ENCODE measurements at regions not wholly inside any gene's neighbourhood (a gene's known extent, or its start where the extent isn't known, plus 50 kb on each side); places are given as distances from the start of the nearest gene placed in this dataset.

DNA sequence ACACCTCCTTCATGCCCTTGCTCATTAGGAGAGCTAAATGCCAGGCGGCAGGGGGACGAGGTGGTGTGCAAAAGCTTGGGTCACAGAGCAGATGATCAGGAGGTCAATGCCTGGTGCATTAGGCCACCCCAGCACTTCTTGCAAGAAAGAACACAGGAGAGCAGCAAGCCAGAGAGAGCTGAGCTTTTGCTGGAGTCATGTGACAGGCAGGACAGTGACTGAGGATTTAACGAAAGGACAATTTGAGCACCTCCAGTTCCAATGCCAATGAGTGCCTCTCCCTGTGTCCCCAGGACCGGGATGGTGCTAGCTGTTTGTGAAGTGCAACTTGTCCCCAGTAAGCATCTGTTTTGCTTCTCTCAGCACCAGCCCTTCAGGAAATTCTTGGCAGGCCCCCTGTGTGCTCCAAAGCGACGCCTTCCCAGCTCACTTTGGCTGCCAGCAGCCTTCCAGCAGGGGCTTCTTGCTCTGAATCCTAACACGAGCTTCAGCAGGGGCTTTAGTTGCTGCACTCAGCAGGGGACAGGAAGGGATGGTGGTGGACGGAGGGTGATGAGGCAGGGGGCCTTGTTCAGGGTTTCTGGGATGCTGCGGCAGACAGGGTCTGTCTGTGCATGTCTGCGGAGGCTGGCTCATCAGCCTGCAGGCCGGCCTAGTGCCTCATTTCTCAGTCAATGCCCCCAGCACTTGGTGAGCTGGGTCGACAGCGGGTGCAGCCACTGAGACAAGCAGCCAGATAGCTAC lies 368.1 kb downstream of the RPS24 start:
- DNase-seq, result no peak

DNA sequence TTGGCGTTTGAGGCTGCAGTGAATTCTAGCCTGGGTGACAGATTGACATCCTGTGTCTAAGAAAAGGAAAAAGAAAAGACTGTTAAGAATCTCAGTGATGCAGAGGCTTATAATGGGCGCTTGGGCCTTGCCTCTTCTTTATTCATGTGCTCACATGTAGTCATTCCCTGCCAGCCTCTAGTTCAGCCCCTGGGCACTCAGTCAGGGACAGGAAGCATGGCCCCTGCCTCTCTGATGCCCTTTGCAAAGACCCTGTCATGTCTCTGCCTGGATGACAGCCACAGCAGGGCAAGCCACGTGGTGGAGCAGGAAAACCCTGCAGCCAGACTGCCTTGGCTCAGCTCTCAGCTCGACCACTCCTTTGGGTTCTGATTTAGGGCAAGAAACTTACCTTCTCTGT lies 368.9 kb downstream of the RPS24 start:
- DNase-seq, result no peak

DNA sequence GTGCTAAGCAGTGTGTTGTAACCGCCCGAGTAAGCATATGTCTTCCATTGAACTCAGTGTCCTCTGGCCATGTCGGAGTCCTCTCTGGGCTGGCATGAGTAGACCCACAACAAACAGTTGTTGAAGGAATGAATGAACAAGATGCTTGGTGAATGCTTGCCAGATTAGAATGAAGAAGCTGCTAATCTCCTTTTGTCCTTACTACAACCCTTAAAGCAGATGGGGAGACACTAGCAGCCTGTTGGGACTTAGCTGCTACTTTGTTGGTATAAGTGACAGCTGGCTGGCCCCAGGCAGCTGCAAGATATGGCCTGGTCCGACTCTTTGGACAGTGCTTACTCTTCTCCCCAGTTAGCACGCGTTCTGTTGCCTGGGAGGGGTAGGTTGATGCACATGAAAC lies 370.1 kb downstream of the RPS24 start:
- no peak for DNase-seq

DNA sequence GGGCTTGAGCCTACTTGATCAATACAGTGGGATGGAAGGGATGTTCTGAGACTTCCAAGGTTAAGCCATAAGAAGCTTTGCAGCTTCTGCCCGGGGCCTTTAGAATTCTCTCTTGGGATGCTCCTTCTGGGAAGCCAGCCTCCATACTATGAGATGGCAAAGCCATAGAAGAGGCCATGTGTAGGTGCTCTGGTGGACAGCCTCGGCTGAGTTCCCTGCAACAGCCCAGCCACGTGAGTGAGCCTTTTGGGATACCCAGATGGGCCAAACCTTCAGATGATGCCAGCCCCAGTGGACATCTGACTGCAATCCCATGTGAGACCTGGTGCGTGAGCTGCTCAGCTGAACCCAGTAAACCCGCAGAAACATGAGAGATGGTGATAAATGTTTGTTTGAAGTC lies 370.6 kb downstream of the RPS24 start:
- no peak for DNase-seq

DNA sequence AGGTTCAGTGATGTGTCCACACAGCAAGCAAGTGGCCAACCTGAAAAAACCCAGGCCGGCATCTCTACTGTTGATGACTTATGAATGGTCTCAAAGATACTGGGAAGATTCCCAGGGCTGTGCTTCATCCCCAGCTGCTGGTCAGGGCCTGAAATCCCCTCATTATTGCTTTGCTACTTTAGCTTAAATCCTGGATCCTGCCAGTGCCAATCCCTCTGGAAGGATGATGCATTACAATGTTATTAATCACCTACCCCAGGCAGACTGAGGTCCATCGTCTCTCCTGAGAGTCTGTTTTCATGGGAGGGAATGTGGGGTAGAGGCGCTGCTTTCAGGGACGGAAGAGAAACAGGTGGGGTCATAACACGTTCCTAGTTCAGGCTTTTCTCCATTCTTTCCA lies 371.6 kb downstream of the RPS24 start:
- no peak for DNase-seq

DNA sequence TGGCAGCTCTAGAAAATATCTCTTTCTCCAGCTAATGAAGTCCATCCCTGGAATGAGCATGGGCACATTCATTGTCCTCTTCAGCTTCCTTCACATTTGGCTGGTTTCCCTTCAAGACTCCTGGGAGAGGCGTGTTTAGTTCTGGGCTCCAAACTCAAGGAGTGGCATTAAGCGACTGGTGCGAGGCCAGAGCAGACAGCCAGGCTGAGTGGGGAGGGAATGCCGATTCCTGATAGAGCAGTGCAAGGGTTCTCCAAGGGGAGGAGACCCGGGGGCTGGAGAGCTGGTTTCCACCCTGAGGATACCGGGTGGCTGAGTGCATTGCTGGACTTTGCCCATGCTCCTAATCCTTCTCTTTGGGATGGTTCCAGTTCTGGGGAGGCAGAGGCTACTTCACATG lies 372.1 kb downstream of the RPS24 start:
- DNase-seq, result no peak

DNA sequence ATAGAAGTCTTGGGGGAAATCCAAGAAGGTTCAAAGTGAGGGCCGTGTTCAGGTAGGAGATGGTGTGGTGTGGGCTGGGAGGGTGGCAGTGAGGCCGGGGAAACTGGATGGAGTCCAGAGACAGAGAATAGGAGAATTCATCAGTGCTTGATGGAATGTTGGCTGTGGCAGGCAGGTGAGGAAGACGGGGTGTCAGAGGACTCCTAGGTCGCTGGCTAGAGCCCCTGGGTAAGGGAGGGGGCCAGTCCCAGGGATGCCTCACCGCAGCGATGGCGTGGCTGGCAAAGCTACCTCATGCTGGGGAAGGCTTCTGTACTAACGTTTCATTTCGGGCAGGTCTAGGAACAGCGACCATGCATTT lies 373.0 kb downstream of the RPS24 start:
- no peak for DNase-seq

DNA sequence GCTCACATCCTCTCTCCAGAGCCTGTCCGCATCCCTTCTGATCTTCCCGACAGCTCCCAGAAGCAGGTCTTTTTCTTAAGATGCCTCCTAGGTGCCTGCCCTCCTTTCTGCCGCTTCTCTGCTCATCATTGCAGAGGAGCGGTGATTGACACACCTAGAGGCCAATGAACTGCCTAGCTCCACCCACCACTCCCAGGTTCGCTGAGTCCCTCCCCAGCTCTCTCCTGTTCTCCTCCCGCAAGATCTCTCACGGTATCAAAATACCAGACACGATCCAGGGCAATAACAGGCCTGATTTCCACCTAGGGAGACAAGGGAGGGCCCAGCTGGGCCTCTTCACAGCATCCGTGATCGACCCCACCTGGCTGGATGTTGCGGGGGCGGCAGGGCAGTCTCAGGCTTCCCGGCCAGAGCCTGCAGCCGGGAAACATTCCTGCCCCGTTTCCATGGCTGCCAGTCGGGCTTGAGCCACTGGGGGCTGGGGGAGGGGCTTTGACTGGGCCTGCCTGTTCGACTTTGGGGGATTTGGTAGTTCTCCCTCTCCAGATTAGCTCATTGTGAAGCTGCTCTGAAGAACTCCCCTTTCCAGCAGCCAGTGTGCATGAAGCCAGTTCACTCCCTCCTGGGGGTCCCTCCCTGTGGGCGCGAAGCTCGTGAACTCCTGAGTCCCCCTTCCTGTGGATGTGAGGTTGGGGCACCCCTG lies 373.5 kb downstream of the RPS24 start:
- no peak for DNase-seq

DNA sequence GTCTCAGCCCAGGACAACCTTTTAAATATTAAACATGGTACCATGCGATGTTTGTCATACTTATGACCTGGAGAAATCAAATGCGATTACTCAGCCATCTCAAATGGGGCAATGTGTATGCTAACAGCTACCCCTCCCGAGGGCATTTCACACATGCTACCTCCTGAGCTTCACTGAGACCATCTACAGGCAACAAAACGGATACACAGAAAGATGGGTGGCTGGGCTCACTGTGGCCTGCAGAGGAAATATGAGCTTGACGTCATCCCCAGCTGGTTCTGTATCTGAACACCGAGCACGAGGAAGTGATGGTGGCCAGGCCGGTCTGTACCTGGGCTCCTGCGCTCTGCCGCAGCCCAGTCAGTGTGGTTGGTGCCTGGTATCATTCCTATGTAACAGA lies 374.3 kb downstream of the RPS24 start:
- DNase-seq, result no peak

DNA sequence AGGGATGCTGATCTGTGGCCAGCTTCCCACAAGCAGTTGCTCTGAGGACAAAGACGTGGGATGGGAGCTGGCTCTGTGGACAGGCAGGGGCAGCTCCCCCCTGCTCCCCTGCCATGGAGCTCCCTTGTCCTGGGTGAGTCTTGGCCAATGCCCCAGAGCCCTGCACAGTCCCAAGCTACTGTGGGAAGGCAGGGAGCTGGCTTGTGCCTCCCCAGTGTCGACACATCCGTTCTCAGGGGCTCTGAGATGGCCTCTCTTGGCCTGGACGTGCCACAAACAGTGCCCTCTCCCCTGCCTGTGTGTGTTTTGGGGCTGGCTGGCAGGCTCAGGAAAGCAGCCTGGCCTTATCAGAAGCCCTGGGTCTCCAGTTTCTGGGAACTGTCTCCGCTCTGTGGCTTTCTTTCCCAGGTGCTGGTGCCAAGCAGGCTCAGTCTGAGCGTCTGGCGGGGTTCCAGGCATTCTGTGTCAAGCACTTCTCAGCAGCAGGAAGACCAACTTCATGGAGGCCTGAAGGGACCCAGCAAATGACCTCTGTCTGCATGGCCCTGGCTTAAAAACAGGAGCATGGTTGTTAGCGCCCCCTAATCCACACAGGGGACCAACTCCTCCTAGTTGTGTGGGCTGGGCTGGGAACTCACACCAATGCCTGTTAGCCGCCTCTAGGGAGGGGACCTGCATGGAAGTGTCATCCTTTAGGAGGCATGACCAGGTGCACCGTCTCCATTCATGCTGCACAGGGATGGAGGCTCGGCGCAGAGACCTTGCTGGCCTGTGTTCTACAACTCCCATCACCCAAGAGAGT lies 375.2 kb downstream of the RPS24 start:
- DNase-seq, result no peak

DNA sequence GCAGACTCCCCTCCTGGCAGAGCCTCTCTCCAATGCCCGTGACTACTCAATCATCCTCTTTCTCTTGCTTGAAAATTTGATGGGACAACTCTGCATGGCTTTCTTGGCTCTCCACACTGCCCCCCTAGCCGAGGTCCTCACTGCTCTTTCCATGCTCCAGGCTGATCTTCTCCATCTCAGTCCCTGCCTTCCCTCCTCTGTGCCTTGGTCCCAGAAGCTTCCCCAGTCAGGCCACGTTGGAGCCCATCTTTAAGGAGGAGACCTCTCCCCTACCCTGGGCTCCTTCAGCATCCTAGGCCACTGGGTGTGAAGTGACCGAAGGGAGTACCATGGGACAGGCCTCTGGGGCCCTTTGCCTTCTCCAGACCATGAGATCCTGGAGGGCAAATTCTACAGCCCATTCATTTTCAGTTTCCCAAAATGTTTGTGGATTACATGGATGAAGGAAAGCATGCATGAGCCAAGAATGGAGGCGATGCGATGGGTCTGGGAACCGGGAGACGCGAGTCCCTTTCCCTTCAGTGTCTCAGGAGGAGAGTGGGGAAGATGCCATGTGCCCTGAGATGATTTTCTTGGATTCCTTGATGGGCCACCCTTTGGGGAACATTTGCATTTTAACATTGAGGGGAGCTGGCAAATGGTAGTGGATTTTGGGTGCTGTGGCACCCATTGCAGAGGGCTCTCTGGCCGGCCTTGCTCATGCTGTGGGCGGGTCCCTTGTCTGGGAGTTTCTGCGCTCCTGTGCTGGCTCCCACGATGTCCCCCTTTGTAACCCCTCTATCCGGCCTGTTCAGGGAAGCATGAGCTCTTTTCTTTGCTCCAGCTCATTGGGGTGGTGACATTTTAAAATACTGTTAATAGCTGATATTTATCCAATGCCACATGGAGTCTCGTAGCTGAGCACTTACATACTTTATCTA lies 376.6 kb downstream of the RPS24 start:
- DNase-seq, result no peak

DNA sequence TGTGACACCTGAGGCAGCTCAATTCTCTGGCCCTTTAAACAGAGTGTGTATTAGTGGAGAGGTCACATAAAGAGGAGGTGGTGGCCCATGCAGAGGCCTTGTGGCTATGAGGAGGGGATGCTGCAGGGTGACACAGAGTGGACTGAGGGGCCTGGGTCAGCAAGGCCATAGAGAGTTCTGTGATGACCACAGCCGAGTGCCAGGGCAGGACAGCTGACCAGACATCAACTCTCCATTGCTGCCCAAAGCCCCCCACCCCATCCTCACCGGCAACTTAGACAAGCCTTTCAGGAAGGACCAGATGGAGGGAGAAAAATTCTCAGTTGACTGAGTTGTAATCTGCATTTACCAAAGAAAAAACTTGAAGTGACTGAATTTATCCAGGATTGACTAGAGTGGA lies 378.1 kb downstream of the RPS24 start:
- DNase-seq, result no peak

DNA sequence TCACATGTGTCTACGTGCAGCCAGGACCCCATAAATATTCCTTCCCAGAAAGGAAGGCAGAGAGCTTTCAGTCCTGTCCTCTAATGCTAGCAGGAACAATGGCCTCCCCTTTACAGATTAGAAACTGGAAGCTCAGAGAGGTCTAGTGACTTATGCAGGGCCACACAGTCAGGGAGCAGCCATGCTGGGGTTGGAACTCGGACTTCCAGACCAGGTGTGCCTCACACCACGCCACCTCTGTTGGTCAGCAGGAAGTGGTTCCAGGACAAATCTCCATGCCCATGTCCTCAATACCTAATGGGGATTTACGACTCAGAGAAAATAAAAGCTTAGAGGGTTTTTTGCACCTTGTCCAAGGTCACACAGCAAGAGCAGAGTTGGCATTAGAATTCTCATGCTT lies 378.9 kb downstream of the RPS24 start:
- DNase-seq, result no peak

DNA sequence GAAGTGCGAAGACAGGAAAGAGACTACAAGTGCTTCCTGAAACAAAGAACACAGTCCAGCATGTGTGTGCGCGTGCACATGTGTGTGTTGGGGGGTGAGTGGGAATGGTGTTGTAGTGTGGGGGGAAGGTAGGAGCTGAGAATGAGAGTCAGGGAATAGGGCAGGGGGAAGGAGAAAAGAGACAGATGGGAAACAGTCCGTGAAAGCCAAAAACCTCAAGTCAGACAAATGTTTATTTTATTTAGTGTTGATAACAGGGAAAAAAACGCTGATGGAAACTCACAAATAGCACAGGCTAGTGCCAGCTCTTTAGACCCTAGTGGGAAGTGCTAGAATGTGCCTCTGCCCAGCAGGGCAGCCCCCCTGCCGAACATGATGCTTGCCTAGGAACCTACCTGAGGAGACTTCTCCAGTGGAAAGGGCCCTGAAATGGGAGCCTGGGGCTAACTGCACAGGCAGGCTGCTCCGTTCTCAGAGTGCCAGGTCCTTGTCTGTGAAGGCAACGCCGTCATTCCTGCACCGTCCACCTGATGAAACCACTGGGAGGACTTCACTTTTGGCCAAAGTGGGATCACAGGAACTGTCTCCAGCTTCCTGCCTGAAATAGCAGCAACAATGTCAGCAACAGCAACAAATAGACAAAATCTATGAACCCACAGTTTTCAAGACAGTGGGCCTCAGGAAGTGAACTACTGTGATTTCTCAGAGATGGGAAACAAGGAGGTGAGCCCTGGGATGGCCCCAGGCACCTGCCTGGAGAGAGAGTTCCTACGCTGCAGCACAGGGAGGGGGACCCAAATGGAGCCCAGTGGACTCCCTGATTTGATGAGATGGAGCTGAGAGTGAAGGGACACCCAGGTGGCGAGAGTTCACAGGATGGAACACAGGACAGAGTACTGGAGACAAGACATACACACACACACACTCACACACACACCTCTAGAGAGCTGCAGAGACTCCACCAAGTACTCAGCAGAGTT lies 379.7 kb downstream of the RPS24 start:
- DNase-seq, result no peak

DNA sequence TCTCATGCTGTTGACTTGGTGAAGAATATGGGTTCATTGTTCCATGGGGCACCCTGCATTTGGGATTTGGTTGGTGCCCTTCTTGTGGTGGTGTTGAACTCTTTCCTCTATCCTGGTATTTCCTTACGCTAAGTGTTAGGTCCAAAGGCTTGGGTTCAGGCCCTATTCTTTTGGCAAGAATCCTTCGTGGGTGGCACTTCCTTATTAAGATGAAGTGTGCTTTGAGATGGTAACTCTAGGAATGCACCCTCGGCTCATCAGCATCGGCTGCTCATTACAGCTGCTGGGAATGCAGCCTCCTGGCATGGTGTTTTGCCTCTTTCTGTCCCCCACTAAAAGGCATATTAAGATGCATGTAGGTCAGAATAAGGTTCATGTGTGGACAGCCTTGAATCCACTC lies 380.7 kb downstream of the RPS24 start:
- DNase-seq, result no peak

DNA sequence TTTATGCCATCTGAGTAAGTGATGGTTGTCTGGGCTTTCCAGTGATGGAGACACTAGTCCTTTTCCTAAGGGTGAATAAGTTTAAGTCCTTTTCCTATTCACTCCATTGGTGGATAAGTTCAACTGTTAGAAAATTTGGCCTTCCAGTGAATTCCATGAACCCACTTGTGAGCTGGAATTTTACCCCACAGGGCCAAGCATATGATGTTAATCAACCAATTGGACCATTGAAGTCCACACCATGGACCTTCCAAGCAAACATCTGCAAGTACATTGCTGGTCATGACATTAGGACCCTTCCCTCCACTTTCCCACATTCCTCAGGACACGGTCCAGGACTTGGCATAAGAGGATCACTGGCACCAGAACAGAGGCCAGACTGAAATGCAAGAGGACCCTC lies 381.4 kb downstream of the RPS24 start:
- no peak for DNase-seq

DNA sequence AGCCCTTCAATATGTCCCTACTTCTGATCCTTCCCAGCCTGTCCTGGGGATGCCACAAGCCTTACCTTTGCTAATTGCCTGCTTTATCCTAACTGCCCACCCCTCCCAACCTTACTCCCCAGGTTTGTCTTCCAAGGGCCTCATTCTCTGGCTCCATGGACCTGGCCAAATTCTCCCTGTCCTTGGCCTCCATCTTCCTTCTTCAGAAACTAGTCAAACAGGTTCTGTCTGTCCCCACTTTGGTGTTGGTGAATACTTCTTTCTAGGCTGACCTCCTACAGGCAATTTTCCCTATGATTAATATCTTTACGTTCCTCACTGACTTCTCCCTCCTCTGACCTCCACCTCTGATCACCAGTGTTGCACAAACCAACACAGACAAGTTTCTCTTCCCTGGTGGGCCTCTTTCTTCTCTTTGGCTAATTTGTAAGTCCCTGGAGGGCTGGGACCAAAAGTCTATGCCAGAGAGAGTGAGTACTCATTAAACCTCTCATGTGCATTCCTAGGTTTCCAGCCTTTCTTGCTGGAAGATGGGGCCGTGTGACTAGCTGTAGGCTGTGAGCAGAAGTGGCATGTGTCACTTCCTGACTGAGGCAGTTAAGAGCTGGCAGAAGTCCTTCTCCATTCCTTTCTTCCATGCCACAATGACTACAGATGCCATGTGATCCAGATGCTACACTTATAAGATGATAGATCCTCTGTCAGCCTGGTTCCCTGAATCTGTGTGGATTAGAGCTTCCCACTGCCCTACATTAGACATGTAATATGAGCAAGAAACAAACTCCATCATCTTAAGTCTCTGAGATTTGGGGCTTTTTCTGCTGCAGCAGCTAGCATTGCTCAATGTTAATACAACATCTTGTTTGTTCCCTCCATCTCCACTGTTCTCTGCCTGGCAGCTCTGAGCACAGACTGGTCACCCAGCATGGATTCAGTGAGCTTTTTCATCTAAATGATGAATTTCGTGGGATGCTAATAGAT lies 382.7 kb downstream of the RPS24 start:
- DNase-seq, result no peak

DNA sequence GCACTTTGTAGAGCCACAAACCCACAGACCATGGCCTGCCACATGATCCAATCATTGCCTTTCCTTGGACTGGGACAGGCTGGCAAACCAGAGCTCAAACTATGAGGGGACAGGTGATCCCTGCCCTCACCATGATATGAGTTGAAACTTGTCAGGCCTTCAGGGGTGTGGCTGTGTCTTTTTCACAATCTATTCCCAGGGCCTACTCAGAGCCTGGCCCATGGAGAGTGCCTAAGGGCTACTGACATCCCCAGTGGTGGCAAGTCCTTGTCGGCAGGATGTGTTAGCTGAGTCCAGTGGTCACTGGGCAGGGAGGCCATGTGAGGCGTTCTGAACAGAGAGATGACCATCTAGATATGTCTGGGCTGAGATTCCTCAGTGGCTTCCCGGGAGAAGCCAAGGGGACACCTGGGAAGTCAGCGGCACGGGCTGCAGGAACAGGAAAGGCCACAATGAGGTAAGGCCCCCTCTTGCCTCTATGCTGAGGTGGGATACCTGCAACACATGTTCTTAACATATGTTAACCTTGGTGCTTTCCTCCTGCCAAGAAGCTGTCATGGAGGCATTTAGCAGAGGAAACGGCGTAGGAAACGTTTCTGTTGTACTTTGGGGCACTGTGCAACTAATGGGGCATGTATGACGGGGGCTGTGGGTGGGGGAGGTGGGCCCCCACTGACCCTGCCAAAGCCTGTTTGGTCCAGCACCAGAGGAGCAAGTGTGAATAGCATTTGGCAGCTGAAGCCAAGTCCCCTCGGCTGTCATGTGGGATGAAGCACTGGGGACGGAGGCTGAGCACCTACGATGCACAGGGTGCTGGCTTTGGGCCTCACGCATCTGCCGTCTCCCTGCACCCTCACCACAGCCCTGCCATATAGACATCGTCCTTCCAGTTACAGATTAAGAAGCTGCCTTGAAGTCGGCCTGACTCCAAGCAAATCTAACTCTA lies 384.0 kb downstream of the RPS24 start:
- DNase-seq, result no peak

Data from AML-193 (cell line).